GM12878 (cell line): ENCODE measurements at regions not wholly inside any gene's neighbourhood (a gene's known extent, or its start where the extent isn't known, plus 50 kb on each side); places are given as distances from the start of the nearest gene placed in this dataset.

Experiments
- ATAC-seq: fragments of 200-7000 bp; cut with Tn5 transposase; 3 replicates; pipeline ENCODE4 v1.9.1; 2020; ENCODE audit warnings: mild to moderate bottlenecking, moderate library complexity
- BruUV-seq: library from RNA; stranded (reverse); fragments of 400-500 nt; replicated peaks from 2 replicates; lab custom pipeline; 2021; lab: Mats Ljungman, UMichigan
- CTCF ChIA-PET: fragments of 300-600 bp; sonication (Branson Sonifier 250); formaldehyde crosslinking; extraction: SDS; loops from one replicate; lab custom pipeline; 2021; ENCODE audit warnings: inconsistent platforms; lab: Yijun Ruan, JAX
- POLR2A ChIA-PET: fragments of 350-600 bp; formaldehyde crosslinking; extraction: SDS; loops from one replicate; lab custom pipeline; 2021; ENCODE audit warnings: inconsistent platforms; lab: Charles Lee
- RAD21 ChIA-PET: fragments of 300-600 bp; sonication (Branson Sonifier 250); formaldehyde crosslinking; loops from one replicate; lab custom pipeline; 2023; ENCODE audit warnings: antibody characterized with exemption; ENCODE audit not compliant: unreplicated experiment; lab: Charles Lee
- SMC1A ChIA-PET: fragments of 300-600 bp; sonication (Branson Sonifier 250); formaldehyde crosslinking; loops from one replicate; lab custom pipeline; 2023; ENCODE audit not compliant: unreplicated experiment, uncharacterized antibody; lab: Charles Lee
- DNase-seq: peaks from one replicate; pipeline ENCODE4 v3.0.0-alpha.2; 2011; ENCODE audit warnings: low read depth, low spot score
- FAIRE-seq: peaks from 3 replicates; lab custom pipeline; 2011; peaks lifted over from hg19 to GRCh38; lab: Jason Lieb, UNC
- H2AFZ ChIP-seq: 2 replicates; pipeline ENCODE4 v1.6.0; 2011; ENCODE audit warnings: low read depth, low read length, control low read depth; ENCODE audit not compliant: control insufficient read depth
- H3K27ac ChIP-seq: 2 replicates; pipeline ENCODE4 v1.5.1; 2011; ENCODE audit warnings: control low read depth; ENCODE audit not compliant: control insufficient read depth, insufficient read depth
- H3K27me3 ChIP-seq, 2 experiments: replicated peaks in 1 of 2; 2 replicates each; pipeline versions ENCODE4 v1.6.0 to v1.6.1; 2011; ENCODE audit warnings: low read length in 1 of 2; ENCODE audit not compliant: control insufficient read depth in 2 of 2, insufficient read depth in 2 of 2
- H3K36me3 ChIP-seq, 2 experiments: 2 replicates each; pipeline ENCODE4 v1.5.1; 2011; ENCODE audit warnings: low read length in 1 of 2; ENCODE audit not compliant: control insufficient read depth in 2 of 2, insufficient read depth in 2 of 2
- H3K4me1 ChIP-seq: 2 replicates; pipeline ENCODE4 v1.6.1; 2011; ENCODE audit warnings: mild to moderate bottlenecking, low read length, moderate library complexity, mixed read lengths; ENCODE audit not compliant: control insufficient read depth, insufficient read depth
- H3K4me2 ChIP-seq: 2 replicates; pipeline ENCODE4 v1.6.0; 2011; ENCODE audit warnings: control low read depth; ENCODE audit not compliant: control insufficient read depth, insufficient read depth
- H3K4me3 ChIP-seq: fragments of 200-600 bp; sonication (generic); 2 replicates; pipeline ENCODE4 v1.5.1; 2016
- H3K79me2 ChIP-seq: 2 replicates; pipeline ENCODE4 v1.6.0; 2011; ENCODE audit warnings: low read length; ENCODE audit not compliant: control insufficient read depth, insufficient read depth
- H3K9ac ChIP-seq: 2 replicates; pipeline ENCODE4 v1.8.0; 2011; ENCODE audit warnings: low read length, control low read depth, mixed read lengths; ENCODE audit not compliant: control insufficient read depth, insufficient read depth
- H3K9me3 ChIP-seq: replicated peaks from 3 replicates; pipeline ENCODE4 v1.5.1; 2011; ENCODE audit warnings: mild to moderate bottlenecking, low read length; ENCODE audit not compliant: control insufficient read depth, insufficient read depth
- H4K20me1 ChIP-seq: 2 replicates; pipeline ENCODE4 v1.6.0; 2011; ENCODE audit not compliant: control insufficient read depth, insufficient read depth
- DPF2 ChIP-seq: fragments of 450-650 bp; IDR thresholded peaks from 2 replicates; pipeline ENCODE4 v1.6.1; 2017; ENCODE audit warnings: mild to moderate bottlenecking
- E4F1 ChIP-seq: fragments of 450-650 bp; IDR thresholded peaks from 2 replicates; pipeline ENCODE4 v1.6.1; 2018; ENCODE audit warnings: borderline replicate concordance, mild to moderate bottlenecking; ENCODE audit not compliant: partially characterized antibody
- KDM1A ChIP-seq: fragments of 200-600 bp; sonication (generic); IDR thresholded peaks from 2 replicates; pipeline ENCODE4 v1.6.1; 2016; ENCODE audit warnings: borderline replicate concordance
- MEF2A ChIP-seq: IDR thresholded peaks from 2 replicates; pipeline ENCODE4 v1.6.1; 2011; ENCODE audit warnings: low read depth, mild to moderate bottlenecking, low read length, moderate library complexity; ENCODE audit not compliant: insufficient read depth
- MTA2 ChIP-seq: fragments of 450-650 bp; IDR thresholded peaks from 2 replicates; pipeline ENCODE4 v1.6.1; 2016; ENCODE audit warnings: low read depth, mild to moderate bottlenecking, moderate library complexity
- NBN ChIP-seq: fragments of 450-650 bp; IDR thresholded peaks from 2 replicates; pipeline ENCODE4 v1.6.1; 2016
- NFIC ChIP-seq: IDR thresholded peaks from 2 replicates; pipeline ENCODE4 v1.6.1; 2012; ENCODE audit warnings: low read depth, mild to moderate bottlenecking, inconsistent platforms, low read length, moderate library complexity
- NFXL1 ChIP-seq: fragments of 450-650 bp; IDR thresholded peaks from 2 replicates; pipeline ENCODE4 v1.6.1; 2017; ENCODE audit warnings: antibody characterized with exemption, mild to moderate bottlenecking, borderline replicate concordance
- NFYA ChIP-seq: IDR thresholded peaks from 2 replicates; pipeline ENCODE4 v1.6.1; 2011; ENCODE audit warnings: low read depth, mild to moderate bottlenecking, low read length, improper control_type of control experiment, borderline replicate concordance
- NR2F1 ChIP-seq: fragments of 450-650 bp; conservative IDR thresholded peaks from 2 replicates; pipeline ENCODE4 v1.6.1; 2017; ENCODE audit warnings: mild to moderate bottlenecking
- PAX8 ChIP-seq: fragments of 450-650 bp; IDR thresholded peaks from 2 replicates; pipeline ENCODE4 v1.6.1; 2017; ENCODE audit warnings: mild to moderate bottlenecking, moderate library complexity
- RELB ChIP-seq: fragments of 450-650 bp; IDR thresholded peaks from 2 replicates; pipeline ENCODE4 v1.6.1; 2017; ENCODE audit warnings: low read depth, mild to moderate bottlenecking, moderate library complexity
- SIX5 ChIP-seq: IDR thresholded peaks from 2 replicates; pipeline ENCODE4 v1.6.1; 2011; ENCODE audit warnings: mild to moderate bottlenecking, low read depth, low read length, moderate library complexity; ENCODE audit not compliant: severe bottlenecking
- SRF ChIP-seq, 2 experiments: IDR thresholded peaks; 2 replicates each; pipeline ENCODE4 v1.6.1; 2011; ENCODE audit warnings: low read depth in 2 of 2, low read length in 2 of 2, mild to moderate bottlenecking in 1 of 2, moderate library complexity in 1 of 2
- WGBS: methylation state at CpG from one replicate; pipeline ENCODE4 v1.1.6; 2016; ENCODE audit warnings: low lambda C conversion rate; ENCODE audit not compliant: insufficient replicate concordance, insufficient coverage; ENCODE audit errors: missing lambda C conversion rate; 5-methylcytosine and 5-hydroxymethylcytosine counted together
- in situ Hi-C: fragments of 300-500 bp; cut with MboI; formaldehyde crosslinking; loops from 9 replicates; pipeline ENCODE4 v1.14.3; 2018; ENCODE audit warnings: mixed read lengths
- intact Hi-C: fragments of 100-400 bp; cut with micrococcal nuclease; formaldehyde crosslinking; loops from one replicate; pipeline ENCODE4 v1.14.2; 2022; ENCODE audit not compliant: unreplicated experiment

GRCh38 chr9:124099860-124100259 is 88.3 kb downstream of the LHX2 start:
- Histone ChIP-seq H4K20me1 (no peaks in the 10 kb centered on the region; the same call in 1 of the 2 replicates), H3K36me3 (no peaks in the 10 kb centered on the region), H3K9me3 (no peaks in the 10 kb centered on the region), H3K9ac (no peak overlapping the region), H3K27me3 (no peaks in the 10 kb centered on the region; a peak in 1 of 4 replicates), H3K4me1 (no peaks in the 10 kb centered on the region), H3K4me3 (no peak overlapping the region), H3K4me2 (no peak overlapping the region), H3K79me2 (no peaks in the 10 kb centered on the region), H3K27ac (no peak overlapping the region), H2AFZ (no peak overlapping the region)
- ChIA-PET RAD21 (no interaction called here), CTCF (no interaction called here), POLR2A (no interaction called here), SMC1A (no interaction called here)
- in situ Hi-C loops, result no loop called here
- FAIRE-seq (no peak), ATAC-seq (no peak), DNase-seq (no peak)
- no peak for TF ChIP-seq DPF2
- TF ChIP-seq RELB, result no peak
- no peak for TF ChIP-seq MEF2A
- no peak for TF ChIP-seq NR2F1
- no peak for TF ChIP-seq SIX5
- TF ChIP-seq SRF (IDR thresholded peaks at IDR 0.05; ENCODE audit: low read depth in 2 of 2, low read length in 2 of 2), result no peak
- TF ChIP-seq NFIC, result no peak
- TF ChIP-seq E4F1, result no peak
- no peak for TF ChIP-seq NFXL1
- no peak for TF ChIP-seq MTA2
- TF ChIP-seq NFYA, result no peak
- no peak for TF ChIP-seq KDM1A
- TF ChIP-seq NBN, result no peak
- no peak for TF ChIP-seq PAX8
- WGBS, result 9% methylated on average over 6 of the region's 6 CpGs
- intact Hi-C loops, result no loop called here
- BruUV-seq, result no TSS peak
